H1 (cell line): ENCODE measurements at regions not wholly inside any gene's neighbourhood (a gene's known extent, or its start where the extent isn't known, plus 50 kb on each side); places are given as distances from the start of the nearest gene placed in this dataset.

Experiments used
- CTCF ChIA-PET: fragments of 300-600 bp; sonication (Branson Sonifier 250); formaldehyde crosslinking; loops from one replicate; lab custom pipeline; 2021; ENCODE audit not compliant: partially characterized antibody; lab: Charles Lee
- POLR2A ChIA-PET: fragments of 300-600 bp; sonication (Branson Sonifier 250); formaldehyde crosslinking; loops from one replicate; lab custom pipeline; 2021; ENCODE audit warnings: inconsistent platforms; ENCODE audit not compliant: partially characterized antibody; lab: Charles Lee
- DNase-seq, 2 experiments: peaks; one replicate each; pipeline versions ENCODE4 v3.0.0 to v3.0.0-alpha.2; 2010 to 2022; ENCODE audit warnings: low spot score in 2 of 2, low read depth in 1 of 2, mixed read lengths in 1 of 2
- FAIRE-seq: peaks from 2 replicates; lab custom pipeline; 2011; peaks lifted over from hg19 to GRCh38; lab: Jason Lieb, UNC
- H2AFZ ChIP-seq: 2 replicates; pipeline ENCODE4 v1.8.1; 2012; ENCODE audit warnings: low read length, inconsistent platforms
- H2AK5ac ChIP-seq: 2 replicates; pipeline ENCODE4 v1.6.1; 2013; ENCODE audit warnings: low read depth, low read length
- H2BK120ac ChIP-seq: replicated peaks from 2 replicates; pipeline ENCODE3; 2013; ENCODE audit warnings: low read depth, low read length, inconsistent platforms
- H2BK12ac ChIP-seq: 2 replicates; pipeline ENCODE4 v1.6.1; 2013; ENCODE audit warnings: low read depth, low read length
- H2BK15ac ChIP-seq: 2 replicates; pipeline ENCODE4 v1.6.1; 2013; ENCODE audit warnings: low read length
- H2BK20ac ChIP-seq: 2 replicates; pipeline ENCODE4 v1.6.1; 2013; ENCODE audit warnings: low read length
- H2BK5ac ChIP-seq: 2 replicates; pipeline ENCODE4 v1.6.1; 2013; ENCODE audit warnings: low read depth, low read length
- H3K14ac ChIP-seq: 2 replicates; pipeline ENCODE4 v1.6.1; 2013; ENCODE audit warnings: inconsistent platforms; ENCODE audit not compliant: insufficient read length
- H3K18ac ChIP-seq: 2 replicates; pipeline ENCODE4 v1.6.1; 2013; ENCODE audit warnings: low read length; ENCODE audit errors: extremely low read depth
- H3K23ac ChIP-seq: 2 replicates; pipeline ENCODE4 v1.6.1; 2013; ENCODE audit warnings: inconsistent platforms; ENCODE audit not compliant: insufficient read length
- H3K23me2 ChIP-seq: 2 replicates; pipeline ENCODE4 v1.6.1; 2013; ENCODE audit warnings: low read depth, low read length
- H3K27ac ChIP-seq: 2 replicates; pipeline ENCODE4 v1.6.1; 2011; ENCODE audit warnings: low read depth, low read length, inconsistent platforms
- H3K27me3 ChIP-seq, 4 experiments: replicated peaks in 1 of 4; 1 replicate in 1 of 4; 2 replicates in 3 of 4; pipeline versions ENCODE4 v1.6.1 to v1.8.1; 2011 to 2013; ENCODE audit warnings: low read length in 3 of 4, mild to moderate bottlenecking in 3 of 4, inconsistent platforms in 2 of 4, mixed read lengths in 2 of 4, moderate library complexity in 1 of 4; ENCODE audit not compliant: control insufficient read depth in 3 of 4, insufficient read depth in 3 of 4; ENCODE audit errors: extremely low read depth in 1 of 4
- H3K36me3 ChIP-seq, 4 experiments: 2 replicates each; pipeline versions ENCODE4 v1.6.1 to v1.8.1; 2011 to 2013; ENCODE audit warnings: mild to moderate bottlenecking in 4 of 4, low read length in 3 of 4, moderate library complexity in 2 of 4, control low read depth in 1 of 4, inconsistent platforms in 1 of 4; ENCODE audit not compliant: insufficient read depth in 4 of 4, control insufficient read depth in 2 of 4
- H3K4ac ChIP-seq: replicated peaks from 2 replicates; pipeline ENCODE3; 2013; ENCODE audit warnings: low read length, low read depth, mixed read lengths, inconsistent platforms; ENCODE audit not compliant: insufficient read length
- H3K4me1 ChIP-seq, 4 experiments: replicated peaks in 1 of 4; 1 replicate in 1 of 4; 2 replicates in 3 of 4; pipeline versions ENCODE4 v1.6.1 to v1.8.1; 2011 to 2013; ENCODE audit warnings: low read length in 3 of 4, inconsistent platforms in 2 of 4, mixed read lengths in 1 of 4; ENCODE audit not compliant: insufficient read depth in 4 of 4, control insufficient read depth in 3 of 4
- H3K4me2 ChIP-seq, 2 experiments: 2 replicates each; pipeline versions ENCODE4 v1.6.1 to v1.8.1; 2011 to 2013; ENCODE audit warnings: low read depth in 2 of 2, low read length in 2 of 2, control low read depth in 1 of 2, inconsistent platforms in 1 of 2, mild to moderate bottlenecking in 1 of 2; ENCODE audit not compliant: insufficient read depth in 1 of 2
- H3K4me3 ChIP-seq, 4 experiments: fragments of 200-600, 300-600 bp in 1 of 4; sonication (generic), shearing (Covaris generic), sonication (Bioruptor Twin) in 1 of 4; 2 replicates each; pipeline versions ENCODE4 v1.5.1 to v1.8.1; 2011 to 2016; ENCODE audit warnings: low read length in 4 of 4, low read depth in 3 of 4, control low read depth in 2 of 4, inconsistent platforms in 2 of 4, mild to moderate bottlenecking in 2 of 4, mixed read lengths in 1 of 4, moderate library complexity in 1 of 4; ENCODE audit not compliant: insufficient read depth in 2 of 4; ENCODE audit errors: extremely low read depth in 1 of 4
- H3K56ac ChIP-seq: replicated peaks from 2 replicates; pipeline ENCODE3; 2013; ENCODE audit warnings: low read depth, mild to moderate bottlenecking, mixed read lengths, low read length, inconsistent platforms; ENCODE audit not compliant: insufficient read length
- H3K79me1 ChIP-seq: 2 replicates; pipeline ENCODE4 v1.6.1; 2013; ENCODE audit warnings: low read depth, low read length, control low read depth
- H3K79me2 ChIP-seq, 2 experiments: 2 replicates each; pipeline versions ENCODE4 v1.6.1 to v1.8.1; 2012 to 2013; ENCODE audit warnings: low read length in 2 of 2, mild to moderate bottlenecking in 2 of 2, inconsistent platforms in 1 of 2; ENCODE audit not compliant: insufficient read depth in 2 of 2, control insufficient read depth in 1 of 2
- H3K9ac ChIP-seq, 4 experiments: replicated peaks in 1 of 4; 1 replicate in 1 of 4; 2 replicates in 3 of 4; pipeline versions ENCODE4 v1.6.1 to v1.8.1; 2011 to 2013; ENCODE audit warnings: low read depth in 3 of 4, low read length in 3 of 4, control low read depth in 2 of 4, mild to moderate bottlenecking in 2 of 4, moderate library complexity in 2 of 4, inconsistent platforms in 1 of 4; ENCODE audit errors: extremely low read depth in 1 of 4
- H3K9me3 ChIP-seq, 2 experiments: 2 replicates each; pipeline versions ENCODE4 v1.6.1 to v1.8.1; 2012 to 2013; ENCODE audit warnings: mild to moderate bottlenecking in 2 of 2, moderate library complexity in 2 of 2, control low read depth in 1 of 2, inconsistent platforms in 1 of 2, low read depth in 1 of 2, low read length in 1 of 2, mixed read lengths in 1 of 2; ENCODE audit not compliant: insufficient read depth in 2 of 2
- H4K20me1 ChIP-seq, 2 experiments: replicated peaks in 1 of 2; 2 replicates each; pipeline versions ENCODE3 to v1.8.1; 2011 to 2013; ENCODE audit warnings: inconsistent platforms in 2 of 2, low read length in 2 of 2, mild to moderate bottlenecking in 1 of 2; ENCODE audit not compliant: insufficient read depth in 2 of 2, control insufficient read depth in 1 of 2
- H4K5ac ChIP-seq: 2 replicates; pipeline ENCODE4 v1.6.1; 2013; ENCODE audit warnings: low read length, low read depth, mixed read lengths, inconsistent platforms; ENCODE audit not compliant: insufficient read length
- H4K8ac ChIP-seq: 2 replicates; pipeline ENCODE4 v1.8.0; 2013; ENCODE audit warnings: mild to moderate bottlenecking, moderate library complexity, low read length, inconsistent platforms; ENCODE audit not compliant: insufficient read depth; ENCODE audit errors: extremely low read depth
- H4K91ac ChIP-seq: replicated peaks from 2 replicates; pipeline ENCODE3; 2013; ENCODE audit warnings: low read length, mixed read lengths, inconsistent platforms; ENCODE audit not compliant: insufficient read length
- ATF2 ChIP-seq: IDR thresholded peaks from 2 replicates; pipeline ENCODE4 v1.6.1; 2012; ENCODE audit warnings: low read length, inconsistent platforms
- CBX8 ChIP-seq: fragments of 300-800, 300-1000 bp; sonication (generic); IDR thresholded peaks from 2 replicates; pipeline ENCODE4 v1.7.1; 2016; ENCODE audit warnings: low read depth, low read length, borderline replicate concordance
- FOSL1 ChIP-seq: IDR thresholded peaks from 2 replicates; pipeline ENCODE4 v1.6.1; 2011; ENCODE audit warnings: mild to moderate bottlenecking, low read depth, low read length, moderate library complexity; ENCODE audit not compliant: insufficient read depth
- GABPA ChIP-seq: IDR thresholded peaks from 2 replicates; pipeline ENCODE4 v1.6.1; 2011; ENCODE audit warnings: mild to moderate bottlenecking, low read length, moderate library complexity, borderline replicate concordance; ENCODE audit not compliant: insufficient read depth
- HDAC6 ChIP-seq: IDR thresholded peaks from one replicate; pipeline ENCODE4 v1.7.1; 2012; ENCODE audit warnings: low read depth, mild to moderate bottlenecking, inconsistent platforms, low read length, moderate library complexity
- KDM5A ChIP-seq: fragments of 200-600 bp; IDR thresholded peaks from 2 replicates; pipeline ENCODE4 v1.7.1; 2012; ENCODE audit warnings: mild to moderate bottlenecking, low read length, inconsistent platforms, mixed read lengths
- MAFK ChIP-seq: IDR thresholded peaks from 2 replicates; pipeline ENCODE4 v1.6.1; 2012; ENCODE audit warnings: low read depth, mild to moderate bottlenecking, improper control_type of control experiment, low read length
- NRF1 ChIP-seq: IDR thresholded peaks from 2 replicates; pipeline ENCODE4 v1.6.1; 2011; ENCODE audit warnings: mild to moderate bottlenecking, low read depth, low read length, improper control_type of control experiment
- RNF2 ChIP-seq: fragments of 200-900, 300-1000 bp; sonication (generic); IDR thresholded peaks from 2 replicates; pipeline ENCODE4 v1.7.1; 2016; ENCODE audit warnings: borderline replicate concordance, low read depth, mild to moderate bottlenecking, antibody characterized with exemption, low read length; ENCODE audit not compliant: poor library complexity, severe bottlenecking; ENCODE audit errors: missing control alignments
- SIRT6 ChIP-seq: IDR thresholded peaks from one replicate; pipeline ENCODE4 v1.7.1; 2012; ENCODE audit warnings: low read length, inconsistent platforms
- SP2 ChIP-seq: IDR thresholded peaks from 2 replicates; pipeline ENCODE4 v1.6.1; 2012; ENCODE audit warnings: mild to moderate bottlenecking, low read length, inconsistent platforms
- TCF12 ChIP-seq: IDR thresholded peaks from 2 replicates; pipeline ENCODE4 v1.6.1; 2011; ENCODE audit warnings: low read depth, mild to moderate bottlenecking, low read length
- WGBS, 2 experiments: shearing (Covaris generic) in 1 of 2; methylation state at CpG; one replicate each; pipeline versions ENCODE4 v1.1.6 to v1.1.7; 2013 to 2015; ENCODE audit warnings: low lambda C conversion rate in 2 of 2, mixed read lengths in 2 of 2, inconsistent platforms in 1 of 2, low coverage in 1 of 2, missing lambda C conversion rate in 1 of 2; ENCODE audit not compliant: insufficient replicate concordance in 2 of 2, insufficient coverage in 1 of 2, insufficient read length in 1 of 2; ENCODE audit errors: extremely low coverage in 1 of 2, missing lambda C conversion rate in 1 of 2; 5-methylcytosine and 5-hydroxymethylcytosine counted together

GRCh38 chr4:156659983-156660382 lies 311.6 kb downstream of the PDGFC start:
- no peak overlapping the region for H3K56ac ChIP-seq
- no peaks in the 10 kb centered on the region for H3K79me2 ChIP-seq
- no peak overlapping the region for H3K14ac ChIP-seq
- no peak overlapping the region for H2BK120ac ChIP-seq
- H3K4me3 ChIP-seq: no peak overlapping the region
- H2BK20ac ChIP-seq: no peak overlapping the region
- ChIA-PET POLR2A (no interaction called here), CTCF (interaction anchor here (0.6 to 0.9 kb wide), 2 partner anchors 13 to 227 kb away, joined by 4 read pairs; no protein-coding TSS in a partner anchor)
- H3K4me1 ChIP-seq: no peaks in the 10 kb centered on the region
- H3K4ac ChIP-seq: no peak overlapping the region
- H3K36me3 ChIP-seq: no peaks in the 10 kb centered on the region
- no peak for DNase-seq
- no peak overlapping the region for H2BK12ac ChIP-seq
- no peak overlapping the region for H4K5ac ChIP-seq
- TF ChIP-seq MAFK (no peak), GABPA (no peak), HDAC6 (no peak), ATF2 (no peak), KDM5A (no peak), TCF12 (no peak), RNF2 (no peak), SIRT6 (no peak), CBX8 (no peak), FOSL1 (no peak), SP2 (no peak), NRF1 (no peak)
- H4K8ac ChIP-seq: no peak overlapping the region
- H3K27ac ChIP-seq: no peak overlapping the region
- H2AFZ ChIP-seq: no peak overlapping the region
- no peak overlapping the region for H4K91ac ChIP-seq
- no peak overlapping the region for H2BK15ac ChIP-seq
- H3K18ac ChIP-seq: no peak overlapping the region
- H3K9me3 ChIP-seq: no peaks in the 10 kb centered on the region
- no peak overlapping the region for H2BK5ac ChIP-seq
- H3K4me2 ChIP-seq: no peak overlapping the region
- no peaks in the 10 kb centered on the region for H3K27me3 ChIP-seq
- FAIRE-seq: no peak
- no peak overlapping the region for H3K23ac ChIP-seq
- no peak overlapping the region for H3K9ac ChIP-seq
- H2AK5ac ChIP-seq: no peak overlapping the region
- no peaks in the 10 kb centered on the region for H4K20me1 ChIP-seq
- no peaks in the 10 kb centered on the region for H3K23me2 ChIP-seq
- no peaks in the 10 kb centered on the region for H3K79me1 ChIP-seq
- 90% methylated on average over 3 of the region's 3 CpGs; no CpG with 5 or more reads in 1 of the 2 experiments for WGBS, 2 experiments
